ENCODE measurements at regions not wholly inside any gene's neighbourhood (a gene's known extent, or its start where the extent isn't known, plus 50 kb on each side); places are given as distances from the start of the nearest gene placed in this dataset.
"Not testable (repeated sequence)": the region's sequence is repeated elsewhere in the genome, so short reads cannot be mapped to it uniquely, and the experiment has no call there.

- Histone ChIP-seq H3K36me3 (ENCODE audit: control insufficient read depth in 2 of 2, extremely low read depth in 1 of 2, insufficient read depth in 1 of 2, low read length in 1 of 2) (no peaks in the 10 kb centered on the region), H3K9me3 (no peaks in the 10 kb centered on the region), H3K27ac (ENCODE audit: low read length) (no peak overlapping the region), H3K4me1 (ENCODE audit: control insufficient read depth in 1 of 2, extremely low read depth in 1 of 2, insufficient read depth in 2 of 2, low read length in 2 of 2) (no peaks in the 10 kb centered on the region), H3K4me3 (ENCODE audit: control insufficient read depth in 1 of 2, extremely low read depth in 1 of 2, low read length in 1 of 2) (no peak overlapping the region), H3K27me3 (replicated peaks in 1 of 2; ENCODE audit: control insufficient read depth in 2 of 2, extremely low read depth in 1 of 2, insufficient read depth in 2 of 2, low read length in 1 of 2) (no peaks in the 10 kb centered on the region)
- POLR2A ChIA-PET = no interaction called here
- DNase-seq (no peak), ATAC-seq (replicated peaks in 1 of 4) (no peak)
- H3K36me3 Mint-ChIP-seq = no peaks in the 10 kb centered on the region
- 86% methylated on average over 3 of the region's 3 CpGs for WGBS (ENCODE audit: insufficient coverage)
- no peak overlapping the region for H3K27ac Mint-ChIP-seq
- H3K9me3 Mint-ChIP-seq = peaks cover 2 to 19% (median 8%) of the 10 kb centered on the region in 3 donors
- CTCF ChIA-PET = no interaction called here
- no peak overlapping the region for H3K4me3 Mint-ChIP-seq
- no peaks in the 10 kb centered on the region for H3K4me1 Mint-ChIP-seq
- H3K27me3 Mint-ChIP-seq = no peaks in the 10 kb centered on the region
Observed at GRCh38 chr3:86416334-86416733, 574.6 kb downstream of the VGLL3 start.

- Histone ChIP-seq H3K27me3 (replicated peaks in 1 of 2; ENCODE audit: control insufficient read depth in 2 of 2, extremely low read depth in 1 of 2, insufficient read depth in 2 of 2, low read length in 1 of 2) (no peaks in the 10 kb centered on the region), H3K4me1 (ENCODE audit: control insufficient read depth in 1 of 2, extremely low read depth in 1 of 2, insufficient read depth in 2 of 2, low read length in 2 of 2) (no peaks in the 10 kb centered on the region), H3K4me3 (ENCODE audit: control insufficient read depth in 1 of 2, extremely low read depth in 1 of 2, low read length in 1 of 2) (no peak overlapping the region), H3K27ac (ENCODE audit: low read length) (no peak overlapping the region), H3K9me3 (no peaks in the 10 kb centered on the region), H3K36me3 (ENCODE audit: control insufficient read depth in 2 of 2, extremely low read depth in 1 of 2, insufficient read depth in 1 of 2, low read length in 1 of 2) (no peaks in the 10 kb centered on the region)
- Mint-ChIP-seq H3K4me1 (no peaks in the 10 kb centered on the region), H3K27me3 (no peaks in the 10 kb centered on the region), H3K27ac (no peak overlapping the region), H3K9me3 (peaks cover 7 to 13% (median 8%) of the 10 kb centered on the region in 3 donors), H3K36me3 (no peaks in the 10 kb centered on the region), H3K4me3 (no peak overlapping the region)
- ChIA-PET CTCF (no interaction called here), POLR2A (no interaction called here)
- DNase-seq (no peak), ATAC-seq (replicated peaks in 1 of 4) (no peak)
- no CpG with 5 or more reads among the region's 2 CpGs for WGBS (ENCODE audit: insufficient coverage)
Observed at GRCh38 chr3:86413645-86414044, 577.3 kb downstream of the VGLL3 start.

GRCh38 chr3:86410587-86410986 is 580.4 kb downstream of the VGLL3 start:
- Histone ChIP-seq H3K9me3 (no peaks in the 10 kb centered on the region), H3K27ac (ENCODE audit: low read length) (no peak overlapping the region), H3K4me3 (ENCODE audit: control insufficient read depth in 1 of 2, extremely low read depth in 1 of 2, low read length in 1 of 2) (no peak overlapping the region), H3K27me3 (replicated peaks in 1 of 2; ENCODE audit: control insufficient read depth in 2 of 2, extremely low read depth in 1 of 2, insufficient read depth in 2 of 2, low read length in 1 of 2) (no peaks in the 10 kb centered on the region), H3K36me3 (ENCODE audit: control insufficient read depth in 2 of 2, extremely low read depth in 1 of 2, insufficient read depth in 1 of 2, low read length in 1 of 2) (no peaks in the 10 kb centered on the region), H3K4me1 (ENCODE audit: control insufficient read depth in 1 of 2, extremely low read depth in 1 of 2, insufficient read depth in 2 of 2, low read length in 2 of 2) (no peaks in the 10 kb centered on the region)
- ChIA-PET POLR2A (no interaction called here), CTCF (no interaction called here)
- Mint-ChIP-seq H3K36me3 (no peaks in the 10 kb centered on the region), H3K4me3 (no peak overlapping the region), H3K9me3 (peaks cover 4 to 5% (median 4%) of the 10 kb centered on the region in 3 donors), H3K27ac (no peak overlapping the region), H3K4me1 (no peaks in the 10 kb centered on the region), H3K27me3 (no peaks in the 10 kb centered on the region)
- DNase-seq (no peak), ATAC-seq (replicated peaks in 1 of 4) (no peak)
- WGBS (ENCODE audit: insufficient coverage) = no CpG with 5 or more reads among the region's 2 CpGs

GRCh38 chr3:86389759-86390158 is 601.2 kb downstream of the VGLL3 start:
- POLR2A ChIA-PET; H3K4me1 Mint-ChIP-seq; DNase-seq; CTCF ChIA-PET; H3K4me3 ChIP-seq (ENCODE audit: control insufficient read depth in 1 of 2, extremely low read depth in 1 of 2, low read length in 1 of 2); H3K9me3 ChIP-seq; ATAC-seq (replicated peaks in 1 of 4); H3K27me3 Mint-ChIP-seq; H3K4me1 ChIP-seq (ENCODE audit: control insufficient read depth in 1 of 2, extremely low read depth in 1 of 2, insufficient read depth in 2 of 2, low read length in 2 of 2); H3K4me3 Mint-ChIP-seq; H3K27ac Mint-ChIP-seq; H3K36me3 ChIP-seq (ENCODE audit: control insufficient read depth in 2 of 2, extremely low read depth in 1 of 2, insufficient read depth in 1 of 2, low read length in 1 of 2); H3K36me3 Mint-ChIP-seq; H3K27ac ChIP-seq (ENCODE audit: low read length); H3K27me3 ChIP-seq (replicated peaks in 1 of 2; ENCODE audit: control insufficient read depth in 2 of 2, extremely low read depth in 1 of 2, insufficient read depth in 2 of 2, low read length in 1 of 2): not testable (repeated sequence)
- H3K9me3 Mint-ChIP-seq = peaks cover 14 to 27% (median 16%) of the 10 kb centered on the region in 3 donors
- WGBS (ENCODE audit: insufficient coverage) = 63% methylated on average over 1 of the region's 5 CpGs

GRCh38 chr3:86388820-86389219 is 602.1 kb downstream of the VGLL3 start:
- H3K36me3 Mint-ChIP-seq = no peaks in the 10 kb centered on the region
- no peak overlapping the region for H3K27ac Mint-ChIP-seq
- CTCF ChIA-PET = no interaction called here

GRCh38 chr3:86382556-86382955 is 608.4 kb downstream of the VGLL3 start:
- ATAC-seq (replicated peaks in 1 of 4) (no peak), DNase-seq (no peak)
- Histone ChIP-seq H3K27ac (ENCODE audit: low read length) (no peak overlapping the region), H3K36me3 (ENCODE audit: control insufficient read depth in 2 of 2, extremely low read depth in 1 of 2, insufficient read depth in 1 of 2, low read length in 1 of 2) (no peaks in the 10 kb centered on the region), H3K9me3 (no peaks in the 10 kb centered on the region), H3K27me3 (replicated peaks in 1 of 2; ENCODE audit: control insufficient read depth in 2 of 2, extremely low read depth in 1 of 2, insufficient read depth in 2 of 2, low read length in 1 of 2) (no peaks in the 10 kb centered on the region), H3K4me3 (ENCODE audit: control insufficient read depth in 1 of 2, extremely low read depth in 1 of 2, low read length in 1 of 2) (no peak overlapping the region), H3K4me1 (ENCODE audit: control insufficient read depth in 1 of 2, extremely low read depth in 1 of 2, insufficient read depth in 2 of 2, low read length in 2 of 2) (no peaks in the 10 kb centered on the region)
- ChIA-PET POLR2A (no interaction called here), CTCF (no interaction called here)
- no peaks in the 10 kb centered on the region for H3K4me1 Mint-ChIP-seq
- H3K36me3 Mint-ChIP-seq = no peaks in the 10 kb centered on the region
- 91% methylated on average over 3 of the region's 3 CpGs for WGBS (ENCODE audit: insufficient coverage)
- H3K27ac Mint-ChIP-seq = no peak overlapping the region
- peaks cover 13 to 34% (median 23%) of the 10 kb centered on the region in 3 donors for H3K9me3 Mint-ChIP-seq
- no peak overlapping the region for H3K4me3 Mint-ChIP-seq
- H3K27me3 Mint-ChIP-seq = no peaks in the 10 kb centered on the region

More at GRCh38 chr3:86388820-86389219, 602.1 kb downstream of the VGLL3 start:
- Mint-ChIP-seq H3K9me3 (peaks cover 14 to 25% (median 18%) of the 10 kb centered on the region in 3 donors), H3K4me1 (no peaks in the 10 kb centered on the region), H3K4me3 (no peak overlapping the region), H3K27me3 (no peaks in the 10 kb centered on the region)
- H3K27me3 ChIP-seq (replicated peaks in 1 of 2; ENCODE audit: control insufficient read depth in 2 of 2, extremely low read depth in 1 of 2, insufficient read depth in 2 of 2, low read length in 1 of 2) = no peaks in the 10 kb centered on the region
- POLR2A ChIA-PET = no interaction called here
- H3K9me3 ChIP-seq = no peaks in the 10 kb centered on the region
- 91% methylated on average over 3 of the region's 4 CpGs for WGBS (ENCODE audit: insufficient coverage)
- H3K27ac ChIP-seq (ENCODE audit: low read length) = no peak overlapping the region
- H3K4me1 ChIP-seq (ENCODE audit: control insufficient read depth in 1 of 2, extremely low read depth in 1 of 2, insufficient read depth in 2 of 2, low read length in 2 of 2) = no peaks in the 10 kb centered on the region
- ATAC-seq (replicated peaks in 1 of 4) (no peak), DNase-seq (no peak)
- H3K36me3 ChIP-seq (ENCODE audit: control insufficient read depth in 2 of 2, extremely low read depth in 1 of 2, insufficient read depth in 1 of 2, low read length in 1 of 2) = no peaks in the 10 kb centered on the region
- no peak overlapping the region for H3K4me3 ChIP-seq (ENCODE audit: control insufficient read depth in 1 of 2, extremely low read depth in 1 of 2, low read length in 1 of 2)

- CTCF ChIA-PET = no interaction called here
- Mint-ChIP-seq H3K36me3 (no peaks in the 10 kb centered on the region), H3K4me3 (no peak overlapping the region), H3K9me3 (peaks cover 9 to 35% (median 17%) of the 10 kb centered on the region in 3 donors), H3K27ac (no peak overlapping the region), H3K27me3 (no peaks in the 10 kb centered on the region), H3K4me1 (no peaks in the 10 kb centered on the region)
- H3K4me3 ChIP-seq (ENCODE audit: control insufficient read depth in 1 of 2, extremely low read depth in 1 of 2, low read length in 1 of 2) = no peak overlapping the region
- POLR2A ChIA-PET = no interaction called here
- H3K36me3 ChIP-seq (ENCODE audit: control insufficient read depth in 2 of 2, extremely low read depth in 1 of 2, insufficient read depth in 1 of 2, low read length in 1 of 2) = no peaks in the 10 kb centered on the region
- DNase-seq (no peak), ATAC-seq (replicated peaks in 1 of 4) (no peak)
- 83% methylated on average over 1 of the region's 2 CpGs for WGBS (ENCODE audit: insufficient coverage)
- no peak overlapping the region for H3K27ac ChIP-seq (ENCODE audit: low read length)
- H3K4me1 ChIP-seq (ENCODE audit: control insufficient read depth in 1 of 2, extremely low read depth in 1 of 2, insufficient read depth in 2 of 2, low read length in 2 of 2) = no peaks in the 10 kb centered on the region
- H3K27me3 ChIP-seq (replicated peaks in 1 of 2; ENCODE audit: control insufficient read depth in 2 of 2, extremely low read depth in 1 of 2, insufficient read depth in 2 of 2, low read length in 1 of 2) = no peaks in the 10 kb centered on the region
- no peaks in the 10 kb centered on the region for H3K9me3 ChIP-seq
Observed at GRCh38 chr3:86381247-86381646, 609.7 kb downstream of the VGLL3 start.

Measured in T-cell (primary cell).